GM21515 (cell line): ENCODE measurements at regions not wholly inside any gene's neighbourhood (a gene's known extent, or its start where the extent isn't known, plus 50 kb on each side); places are given as distances from the start of the nearest gene placed in this dataset.

Experiments used
- ATAC-seq: cut with Tn5 transposase; IDR thresholded peaks from one replicate; pipeline ENCODE4 v1.9.1; 2021; ENCODE audit not compliant: unreplicated experiment

GRCh38 chr9:81741103-81741502 is 51.8 kb upstream of the TLE1 start:
- ATAC-seq: no peak

- ATAC-seq: no peak
These were observed 58.7 kb upstream of the TLE1 start for GRCh38 chr9:81748091-81748490.

- no peak for ATAC-seq
These were observed 64.1 kb upstream of the TLE1 start for GRCh38 chr9:81753436-81753835.

GRCh38 chr9:81754245-81754644 is 64.9 kb upstream of the TLE1 start:
- no peak for ATAC-seq

GRCh38 chr9:81755721-81756120 is 66.4 kb upstream of the TLE1 start:
- ATAC-seq: no peak

GRCh38 chr9:81756561-81756960 is 67.2 kb upstream of the TLE1 start:
- ATAC-seq: no peak

- no peak for ATAC-seq
These were observed 68.9 kb upstream of the TLE1 start for GRCh38 chr9:81758123-81758797.

- ATAC-seq: no peak
These were observed 70.4 kb upstream of the TLE1 start for GRCh38 chr9:81759680-81760215.

- ATAC-seq: no peak
These were observed 78.6 kb upstream of the TLE1 start for GRCh38 chr9:81767921-81768320.

- ATAC-seq: no peak
These were observed 82.2 kb upstream of the TLE1 start for GRCh38 chr9:81771571-81771970.

GRCh38 chr9:81772144-81772543 is 82.8 kb upstream of the TLE1 start:
- ATAC-seq: no peak

- ATAC-seq: no peak
These were observed 87.0 kb upstream of the TLE1 start for GRCh38 chr9:81776390-81776789.

- ATAC-seq: no peak
These were observed 87.5 kb upstream of the TLE1 start for GRCh38 chr9:81776834-81777233.

GRCh38 chr9:81777482-81777881 is 88.1 kb upstream of the TLE1 start:
- no peak for ATAC-seq

- ATAC-seq: no peak
These were observed 93.1 kb upstream of the TLE1 start for GRCh38 chr9:81782313-81782995.

GRCh38 chr9:81787747-81788632 is 98.6 kb upstream of the TLE1 start:
- ATAC-seq: no peak

- no peak for ATAC-seq
These were observed 100.4 kb upstream of the TLE1 start for GRCh38 chr9:81789721-81790120.

- ATAC-seq: no peak
These were observed 100.8 kb upstream of the TLE1 start for GRCh38 chr9:81790166-81790565.

- ATAC-seq: no peak
These were observed 101.7 kb upstream of the TLE1 start for GRCh38 chr9:81791076-81791475.

GRCh38 chr9:81798606-81799005 is 109.3 kb upstream of the TLE1 start:
- ATAC-seq: no peak

- ATAC-seq: no peak
These were observed 111.8 kb upstream of the TLE1 start for GRCh38 chr9:81801190-81801589.

GRCh38 chr9:81804306-81804705 is 115.0 kb upstream of the TLE1 start:
- ATAC-seq: no peak
